WI38 (cell line): ENCODE measurements at regions not wholly inside any gene's neighbourhood (a gene's known extent, or its start where the extent isn't known, plus 50 kb on each side); places are given as distances from the start of the nearest gene placed in this dataset.

Experiments used
- H3K4me3 ChIP-seq: 2 replicates; pipeline ENCODE4 v1.5.1; 2011; ENCODE audit warnings: low read depth, mild to moderate bottlenecking, control low read depth, low read length
- CTCF ChIP-seq: IDR thresholded peaks from 2 replicates; pipeline ENCODE4 v1.5.1; 2012; ENCODE audit warnings: low read depth, mild to moderate bottlenecking, control low read depth, low read length

- no peak for TF ChIP-seq CTCF
- H3K4me3 ChIP-seq: no peak overlapping the region
These were observed 53.8 kb upstream of the VCX start for GRCh38 chrX:7789200-7789599.

DNA sequence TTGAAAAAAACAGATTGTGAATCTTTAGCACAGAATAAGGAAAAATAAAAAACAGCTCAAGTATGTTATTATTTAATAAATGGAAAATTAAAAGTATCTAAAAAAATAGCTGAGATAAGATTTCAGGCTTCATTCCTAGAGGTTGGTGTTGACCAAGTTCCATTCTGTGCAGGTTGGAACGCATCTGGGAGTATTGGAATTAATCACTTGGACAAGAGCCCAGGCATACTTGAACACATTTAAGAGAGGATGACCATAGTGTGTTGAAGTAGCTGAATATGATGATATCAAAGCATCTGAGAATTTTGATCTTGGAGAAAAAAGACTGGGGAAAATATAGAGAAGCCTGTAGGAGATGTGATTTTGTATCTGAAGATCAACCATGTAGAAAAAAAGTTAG, 54.6 kb upstream of the VCX start:
- H3K4me3 ChIP-seq: no peak overlapping the region
- TF ChIP-seq CTCF: no peak

GRCh38 chrX:7787714-7788113, 55.3 kb upstream of the VCX start:
- TF ChIP-seq CTCF: no peak

GRCh38 chrX:7784580-7784979, 58.4 kb upstream of the VCX start:
- no peak overlapping the region for H3K4me3 ChIP-seq
- no peak for TF ChIP-seq CTCF

More at GRCh38 chrX:7787714-7788113, 55.3 kb upstream of the VCX start:
- H3K4me3 ChIP-seq: no peak overlapping the region

GRCh38 chrX:7779644-7780043, 63.3 kb upstream of the VCX start:
- no peak overlapping the region for H3K4me3 ChIP-seq
- TF ChIP-seq CTCF: no peak

DNA sequence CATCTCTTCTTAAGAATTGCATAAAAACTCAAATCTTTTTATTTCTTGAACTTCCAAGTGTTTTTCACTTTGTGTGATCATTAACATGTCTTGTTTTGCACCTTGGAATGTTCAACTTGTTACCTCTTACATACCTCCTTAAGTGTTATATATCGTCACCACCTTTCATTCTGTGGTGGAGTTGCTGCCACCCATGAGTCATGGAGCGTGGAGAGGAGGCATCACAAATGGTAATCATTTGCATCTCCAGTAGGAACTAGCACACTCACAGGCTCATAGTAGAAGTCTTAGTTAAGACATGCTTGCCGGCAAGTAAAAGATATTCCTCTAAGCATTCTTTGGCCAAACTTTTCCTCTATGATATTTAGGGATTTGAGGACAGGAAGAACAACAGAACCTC, 67.0 kb upstream of the VCX start:
- H3K4me3 ChIP-seq: no peak overlapping the region
- TF ChIP-seq CTCF: no peak

DNA sequence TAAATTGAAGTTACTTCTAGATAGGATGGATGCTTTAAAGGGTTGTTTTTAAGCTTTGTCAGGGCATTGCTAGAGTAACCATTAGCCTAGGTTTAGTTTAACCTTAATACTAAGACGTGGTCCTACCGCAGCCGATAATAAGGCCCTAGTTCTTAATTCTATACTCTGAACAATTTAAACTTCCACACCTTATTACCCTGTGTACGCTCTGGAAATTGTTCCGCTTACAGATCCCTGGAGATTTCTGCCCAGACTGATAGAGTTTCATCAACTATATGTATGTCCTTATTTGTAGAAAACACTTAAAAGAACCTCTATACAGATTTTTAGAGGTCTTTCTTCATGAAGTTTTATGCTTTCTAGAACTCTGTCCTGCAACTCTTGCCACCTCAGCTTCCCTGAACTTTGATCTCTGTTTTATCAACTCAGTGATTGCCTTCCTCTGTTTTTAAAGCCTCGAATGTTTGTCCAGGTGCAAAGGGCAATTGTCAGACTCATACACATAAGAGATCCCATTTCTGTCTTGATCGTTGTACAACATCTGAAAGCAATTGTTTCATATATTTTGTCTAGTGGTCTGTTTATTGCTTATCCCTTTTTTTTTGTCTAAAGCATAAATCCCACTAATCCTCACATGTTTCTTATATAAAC, 71.1 kb upstream of the VCX start:
- no peak overlapping the region for H3K4me3 ChIP-seq
- TF ChIP-seq CTCF: no peak
